ENCODE measurements at regions not wholly inside any gene's neighbourhood (a gene's known extent, or its start where the extent isn't known, plus 50 kb on each side); places are given as distances from the start of the nearest gene placed in this dataset.
"Not testable (repeated sequence)": the region's sequence is repeated elsewhere in the genome, so short reads cannot be mapped to it uniquely, and the experiment has no call there.

DNA sequence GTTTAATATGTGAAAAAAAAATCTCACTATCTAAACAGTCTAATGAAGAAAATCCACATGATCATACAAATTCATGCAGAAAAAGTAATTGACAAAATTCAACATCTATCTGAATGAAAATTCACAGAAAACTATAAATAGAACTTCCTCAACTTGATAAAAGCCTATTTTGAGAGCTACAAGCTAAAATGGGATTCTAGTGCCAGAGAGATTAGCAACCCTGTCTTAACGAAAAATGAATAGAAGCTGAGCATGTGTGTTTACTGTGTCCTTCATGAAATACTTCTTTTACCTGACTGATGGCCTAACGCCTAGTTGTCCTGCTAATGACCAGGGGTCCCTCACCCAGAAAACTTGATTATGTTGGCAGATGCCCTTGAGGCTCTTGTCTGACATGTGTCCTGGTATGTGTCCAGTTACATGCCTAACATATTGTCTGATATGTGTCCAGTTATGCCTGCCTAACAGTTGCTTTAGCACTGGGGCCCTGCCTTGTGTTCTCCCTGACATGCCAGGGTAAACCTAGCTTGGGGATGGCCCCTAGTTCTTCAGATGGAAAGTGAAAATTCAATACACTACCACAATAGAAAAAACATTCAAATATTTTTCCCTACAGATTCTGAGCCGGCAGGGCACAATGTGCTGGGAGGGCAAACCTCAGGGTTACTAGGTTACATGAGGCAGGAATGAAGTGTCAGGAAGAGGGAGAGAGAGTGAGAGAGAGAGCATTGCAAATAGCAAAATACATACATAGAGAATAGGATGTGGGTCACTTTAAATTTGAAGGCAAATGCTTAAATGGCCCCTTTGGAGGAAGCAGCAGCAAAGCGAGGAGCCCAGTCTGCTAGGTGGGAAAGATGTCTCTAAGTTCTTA lies 834.0 kb downstream of the CDH11 start:
- no peaks in the 10 kb centered on the region for H3K27me3 ChIP-seq (ENCODE audit: control insufficient read depth in 1 of 2, insufficient read depth in 2 of 2, low read length in 2 of 2)
- H3K4me3 ChIP-seq (ENCODE audit: low read length in 2 of 2) = no peak overlapping the region
- H3K4me1 ChIP-seq (ENCODE audit: control insufficient read depth, insufficient read depth, low read length) = no peaks in the 10 kb centered on the region
- H3K36me3 ChIP-seq (ENCODE audit: control insufficient read depth in 2 of 2, insufficient read depth in 2 of 2, low read length in 2 of 2) = no peaks in the 10 kb centered on the region
- H3K27ac ChIP-seq (ENCODE audit: low read length) = no peak overlapping the region
- no peaks in the 10 kb centered on the region for H3K9me3 ChIP-seq (ENCODE audit: control insufficient read depth in 2 of 2, low read length in 2 of 2)
- no peak overlapping the region for H3K9ac ChIP-seq (ENCODE audit: low read length in 2 of 2)

DNA sequence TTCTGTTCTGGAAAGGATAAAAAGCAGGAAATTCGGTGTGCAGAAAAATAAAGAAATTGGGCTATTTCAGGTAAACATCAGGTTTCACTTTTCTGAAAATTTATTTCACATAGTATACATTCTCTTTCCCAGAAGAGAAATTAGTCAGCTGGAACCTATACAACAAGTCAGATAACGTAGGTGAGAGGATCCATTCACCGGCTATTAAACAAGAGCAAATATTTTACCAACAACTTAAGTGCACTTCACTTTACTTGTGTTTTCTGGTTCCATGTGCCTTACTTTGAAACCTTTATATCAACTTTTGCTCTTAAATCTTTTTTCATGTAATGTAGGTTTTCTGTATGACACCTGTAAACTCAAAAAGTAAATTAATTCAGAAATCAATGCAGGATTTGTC lies 839.7 kb downstream of the CDH11 start:
- Histone ChIP-seq H3K36me3 (ENCODE audit: control insufficient read depth in 2 of 2, insufficient read depth in 2 of 2, low read length in 2 of 2) (no peaks in the 10 kb centered on the region), H3K27ac (ENCODE audit: low read length) (no peak overlapping the region), H3K9ac (ENCODE audit: low read length in 2 of 2) (no peak overlapping the region), H3K4me3 (ENCODE audit: low read length in 2 of 2) (no peak overlapping the region), H3K9me3 (ENCODE audit: control insufficient read depth in 2 of 2, low read length in 2 of 2) (no peaks in the 10 kb centered on the region), H3K4me1 (ENCODE audit: control insufficient read depth, insufficient read depth, low read length) (no peaks in the 10 kb centered on the region), H3K27me3 (ENCODE audit: control insufficient read depth in 1 of 2, insufficient read depth in 2 of 2, low read length in 2 of 2) (no peaks in the 10 kb centered on the region)

DNA sequence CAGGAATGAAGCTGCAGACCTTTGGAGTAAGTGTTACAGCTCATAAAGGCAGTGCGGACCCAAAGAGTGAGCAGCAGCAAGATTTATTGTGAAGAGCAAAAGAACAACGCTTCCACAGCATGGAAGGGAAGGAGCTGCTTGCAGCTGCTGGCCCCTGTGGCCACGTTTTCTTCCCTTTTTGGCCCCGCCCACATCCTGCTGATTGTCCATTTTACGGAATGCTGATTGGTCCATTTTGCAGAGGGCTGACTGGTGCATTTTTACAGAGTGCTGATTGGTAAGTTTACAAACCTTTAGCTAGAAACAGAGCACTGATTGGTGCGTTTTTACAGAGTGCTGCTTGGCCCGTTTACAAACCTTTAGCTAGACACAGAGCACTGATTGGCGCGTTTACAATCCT lies 841.5 kb downstream of the CDH11 start:
- Histone ChIP-seq H3K4me3 (ENCODE audit: low read length in 2 of 2) (no peak overlapping the region), H3K4me1 (ENCODE audit: control insufficient read depth, insufficient read depth, low read length) (no peaks in the 10 kb centered on the region), H3K27ac (ENCODE audit: low read length) (no peak overlapping the region), H3K36me3 (ENCODE audit: control insufficient read depth in 2 of 2, insufficient read depth in 2 of 2, low read length in 2 of 2) (no peaks in the 10 kb centered on the region), H3K9ac (ENCODE audit: low read length in 2 of 2) (no peak overlapping the region), H3K9me3 (ENCODE audit: control insufficient read depth in 2 of 2, low read length in 2 of 2) (no peaks in the 10 kb centered on the region), H3K27me3 (ENCODE audit: control insufficient read depth in 1 of 2, insufficient read depth in 2 of 2, low read length in 2 of 2) (no peaks in the 10 kb centered on the region)

DNA sequence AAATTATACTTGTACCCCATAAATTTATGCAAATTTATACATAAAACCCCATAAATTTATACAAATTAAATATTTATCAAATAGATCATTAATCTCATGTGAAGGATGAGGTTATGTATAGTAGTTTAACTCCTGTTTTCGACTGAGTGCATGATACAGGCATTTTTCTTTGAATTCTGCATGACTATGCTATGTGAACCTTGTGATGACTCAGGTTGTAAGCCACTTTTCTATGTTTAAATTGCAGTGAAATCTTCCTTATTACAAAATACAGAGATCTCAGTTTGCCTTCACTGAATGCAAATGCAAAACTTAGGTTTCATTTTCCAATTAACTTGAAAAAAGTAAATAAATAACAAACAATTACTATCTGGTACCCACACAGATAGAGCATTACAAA lies 843.7 kb downstream of the CDH11 start:
- no peaks in the 10 kb centered on the region for H3K9me3 ChIP-seq (ENCODE audit: control insufficient read depth in 2 of 2, low read length in 2 of 2)
- H3K4me3 ChIP-seq (ENCODE audit: low read length in 2 of 2) = no peak overlapping the region
- H3K27me3 ChIP-seq (ENCODE audit: control insufficient read depth in 1 of 2, insufficient read depth in 2 of 2, low read length in 2 of 2) = no peaks in the 10 kb centered on the region
- H3K9ac ChIP-seq (ENCODE audit: low read length in 2 of 2) = no peak overlapping the region
- H3K4me1 ChIP-seq (ENCODE audit: control insufficient read depth, insufficient read depth, low read length) = no peaks in the 10 kb centered on the region
- H3K27ac ChIP-seq (ENCODE audit: low read length) = no peak overlapping the region
- no peaks in the 10 kb centered on the region for H3K36me3 ChIP-seq (ENCODE audit: control insufficient read depth in 2 of 2, insufficient read depth in 2 of 2, low read length in 2 of 2)

DNA sequence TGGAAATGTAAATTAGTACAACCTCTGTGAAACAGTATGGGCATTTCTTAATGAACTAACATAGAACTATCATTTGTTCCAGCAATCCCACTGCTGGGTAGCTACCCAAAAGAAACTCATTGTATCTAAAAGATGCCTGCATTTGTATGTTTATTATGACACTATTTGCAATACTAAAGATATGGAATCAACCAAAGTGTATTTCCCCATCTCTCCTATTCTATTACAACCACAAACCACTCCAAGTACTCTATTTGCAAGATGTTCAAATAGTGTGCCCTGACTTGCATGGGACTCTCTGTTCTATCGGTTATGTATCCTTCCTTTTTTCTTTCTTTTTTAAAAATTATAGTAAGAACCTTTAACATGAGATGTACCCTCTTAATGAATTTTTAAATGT lies 845.2 kb downstream of the CDH11 start:
- Histone ChIP-seq H3K4me1 (ENCODE audit: control insufficient read depth, insufficient read depth, low read length) (no peaks in the 10 kb centered on the region), H3K27me3 (ENCODE audit: control insufficient read depth in 1 of 2, insufficient read depth in 2 of 2, low read length in 2 of 2) (no peaks in the 10 kb centered on the region)

DNA sequence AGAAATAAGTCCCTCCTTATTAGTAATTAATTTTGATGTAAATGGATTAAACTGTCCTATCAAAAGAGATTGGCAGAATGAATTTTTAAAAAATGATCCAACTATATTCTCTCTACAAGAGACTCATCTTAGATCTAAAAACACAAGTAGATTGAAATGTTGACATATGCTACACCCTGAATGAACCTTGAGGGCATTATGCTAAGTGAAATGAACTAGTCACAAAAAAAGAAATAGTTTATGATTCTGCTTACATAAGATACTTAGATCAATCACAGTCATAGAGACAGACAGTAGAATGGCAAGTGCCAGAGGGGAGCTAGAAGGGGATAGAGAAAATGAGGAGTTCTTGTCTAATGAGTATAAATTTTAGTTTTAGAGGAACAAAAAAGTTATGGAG lies 849.8 kb downstream of the CDH11 start:
- Histone ChIP-seq H3K9ac (ENCODE audit: low read length in 2 of 2) (no peak overlapping the region), H3K4me1 (ENCODE audit: control insufficient read depth, insufficient read depth, low read length) (no peaks in the 10 kb centered on the region), H3K36me3 (ENCODE audit: control insufficient read depth in 2 of 2, insufficient read depth in 2 of 2, low read length in 2 of 2) (no peaks in the 10 kb centered on the region), H3K27ac (ENCODE audit: low read length) (no peak overlapping the region), H3K9me3 (ENCODE audit: control insufficient read depth in 2 of 2, low read length in 2 of 2) (peaks cover 0 to 3% of the 10 kb centered on the region in 2 donors), H3K4me3 (ENCODE audit: low read length in 2 of 2) (no peak overlapping the region), H3K27me3 (ENCODE audit: control insufficient read depth in 1 of 2, insufficient read depth in 2 of 2, low read length in 2 of 2) (no peaks in the 10 kb centered on the region)

More for the DNA sequence above, 845.2 kb downstream of the CDH11 start:
- Histone ChIP-seq H3K4me3 (ENCODE audit: low read length in 2 of 2) (no peak overlapping the region), H3K36me3 (ENCODE audit: control insufficient read depth in 2 of 2, insufficient read depth in 2 of 2, low read length in 2 of 2) (no peaks in the 10 kb centered on the region), H3K27ac (ENCODE audit: low read length) (no peak overlapping the region), H3K9me3 (ENCODE audit: control insufficient read depth in 2 of 2, low read length in 2 of 2) (no peaks in the 10 kb centered on the region), H3K9ac (ENCODE audit: low read length in 2 of 2) (no peak overlapping the region)

DNA sequence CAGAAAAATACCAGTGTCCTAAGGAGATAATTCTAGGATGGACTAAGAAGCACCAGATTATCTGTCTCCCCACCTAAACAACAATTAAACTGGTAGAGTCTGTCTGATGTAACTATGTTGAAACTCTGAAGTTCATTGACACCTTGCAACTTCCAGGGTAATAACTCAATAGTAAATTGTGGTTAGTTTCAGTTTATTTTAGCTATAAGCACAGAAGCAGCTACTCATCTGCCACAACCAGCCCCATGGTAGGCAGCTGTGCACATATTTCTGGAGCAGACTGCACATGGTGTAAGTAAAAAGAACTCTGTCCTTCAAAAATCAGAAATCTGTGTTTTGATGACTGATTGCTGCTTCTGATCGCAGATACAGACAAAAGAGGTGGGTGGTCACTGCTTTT lies 852.1 kb downstream of the CDH11 start:
- Histone ChIP-seq H3K9me3 (ENCODE audit: control insufficient read depth in 2 of 2, low read length in 2 of 2) (peaks cover 0 to 3% of the 10 kb centered on the region in 2 donors), H3K9ac (ENCODE audit: low read length in 2 of 2) (no peak overlapping the region), H3K27me3 (ENCODE audit: control insufficient read depth in 1 of 2, insufficient read depth in 2 of 2, low read length in 2 of 2) (no peaks in the 10 kb centered on the region), H3K4me1 (ENCODE audit: control insufficient read depth, insufficient read depth, low read length) (no peaks in the 10 kb centered on the region), H3K36me3 (ENCODE audit: control insufficient read depth in 2 of 2, insufficient read depth in 2 of 2, low read length in 2 of 2) (no peaks in the 10 kb centered on the region), H3K27ac (ENCODE audit: low read length) (no peak overlapping the region), H3K4me3 (ENCODE audit: low read length in 2 of 2) (no peak overlapping the region)

DNA sequence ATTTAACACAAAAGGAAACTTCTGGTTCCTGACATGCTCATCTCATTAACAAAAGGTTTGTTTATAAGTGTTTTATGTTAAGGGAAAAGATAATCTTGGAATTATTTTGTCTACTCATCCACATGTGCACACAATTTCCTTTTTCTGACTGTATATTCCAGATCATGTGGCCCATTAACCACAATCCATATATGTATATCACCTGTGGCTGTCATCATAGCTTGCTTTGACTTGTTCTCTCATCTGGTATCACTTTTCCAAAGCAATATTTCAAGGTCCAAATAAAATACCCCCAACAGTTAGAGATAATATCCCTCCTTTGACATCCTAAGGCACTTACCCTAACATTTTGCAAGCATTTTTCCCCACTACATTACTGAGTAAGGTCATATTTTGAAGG lies 856.1 kb downstream of the CDH11 start:
- no peak overlapping the region for H3K27ac ChIP-seq (ENCODE audit: low read length)
- no peak overlapping the region for H3K9ac ChIP-seq (ENCODE audit: low read length in 2 of 2)

DNA sequence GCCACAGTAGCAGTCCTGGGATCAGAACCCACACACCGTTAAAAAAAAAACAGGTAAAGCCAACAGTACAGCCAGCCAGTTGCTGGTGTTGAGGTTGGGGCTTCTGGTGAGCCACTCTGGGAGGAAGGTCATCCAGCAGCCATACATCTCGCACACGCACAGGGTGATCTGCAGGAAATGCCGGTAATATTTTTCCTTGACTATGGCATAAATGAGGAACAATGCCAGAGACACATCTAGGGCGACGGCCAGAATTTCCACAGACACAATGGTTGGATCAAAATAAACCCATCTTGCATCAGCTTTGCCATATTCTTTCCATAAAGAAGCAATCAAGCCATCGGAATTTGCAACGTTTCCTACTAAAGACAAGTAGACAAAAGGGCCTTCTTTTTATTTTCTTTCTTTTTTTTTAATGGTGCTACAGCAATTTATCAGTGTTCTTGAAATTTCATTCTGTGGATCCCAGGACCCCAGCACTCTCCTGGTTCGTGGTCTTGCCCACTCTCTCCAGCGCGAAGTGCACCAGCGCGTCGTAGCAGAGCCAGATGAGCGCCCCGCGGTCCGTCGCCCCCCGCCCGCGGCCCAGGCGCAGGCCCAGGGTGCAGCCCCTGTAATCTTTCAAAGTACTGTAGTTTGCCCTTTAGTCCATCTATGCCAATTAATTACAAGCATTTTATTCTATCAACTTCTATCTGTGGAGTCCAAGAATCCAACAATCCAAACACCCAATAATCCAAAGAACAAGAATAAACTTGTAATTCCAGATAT lies 861.0 kb downstream of the CDH11 start:
- not testable (repeated sequence) for H3K9ac ChIP-seq (ENCODE audit: low read length in 2 of 2); H3K27me3 ChIP-seq (ENCODE audit: control insufficient read depth in 1 of 2, insufficient read depth in 2 of 2, low read length in 2 of 2); H3K4me3 ChIP-seq (ENCODE audit: low read length in 2 of 2); H3K9me3 ChIP-seq (ENCODE audit: control insufficient read depth in 2 of 2, low read length in 2 of 2); H3K27ac ChIP-seq (ENCODE audit: low read length); H3K36me3 ChIP-seq (ENCODE audit: control insufficient read depth in 2 of 2, insufficient read depth in 2 of 2, low read length in 2 of 2); H3K4me1 ChIP-seq (ENCODE audit: control insufficient read depth, insufficient read depth, low read length)

More for the DNA sequence above, 856.1 kb downstream of the CDH11 start:
- no peak overlapping the region for H3K4me3 ChIP-seq (ENCODE audit: low read length in 2 of 2)
- H3K4me1 ChIP-seq (ENCODE audit: control insufficient read depth, insufficient read depth, low read length) = no peaks in the 10 kb centered on the region
- no peaks in the 10 kb centered on the region for H3K27me3 ChIP-seq (ENCODE audit: control insufficient read depth in 1 of 2, insufficient read depth in 2 of 2, low read length in 2 of 2)
- H3K9me3 ChIP-seq (ENCODE audit: control insufficient read depth in 2 of 2, low read length in 2 of 2) = peaks cover 0 to 3% of the 10 kb centered on the region in 2 donors
- no peaks in the 10 kb centered on the region for H3K36me3 ChIP-seq (ENCODE audit: control insufficient read depth in 2 of 2, insufficient read depth in 2 of 2, low read length in 2 of 2)

DNA sequence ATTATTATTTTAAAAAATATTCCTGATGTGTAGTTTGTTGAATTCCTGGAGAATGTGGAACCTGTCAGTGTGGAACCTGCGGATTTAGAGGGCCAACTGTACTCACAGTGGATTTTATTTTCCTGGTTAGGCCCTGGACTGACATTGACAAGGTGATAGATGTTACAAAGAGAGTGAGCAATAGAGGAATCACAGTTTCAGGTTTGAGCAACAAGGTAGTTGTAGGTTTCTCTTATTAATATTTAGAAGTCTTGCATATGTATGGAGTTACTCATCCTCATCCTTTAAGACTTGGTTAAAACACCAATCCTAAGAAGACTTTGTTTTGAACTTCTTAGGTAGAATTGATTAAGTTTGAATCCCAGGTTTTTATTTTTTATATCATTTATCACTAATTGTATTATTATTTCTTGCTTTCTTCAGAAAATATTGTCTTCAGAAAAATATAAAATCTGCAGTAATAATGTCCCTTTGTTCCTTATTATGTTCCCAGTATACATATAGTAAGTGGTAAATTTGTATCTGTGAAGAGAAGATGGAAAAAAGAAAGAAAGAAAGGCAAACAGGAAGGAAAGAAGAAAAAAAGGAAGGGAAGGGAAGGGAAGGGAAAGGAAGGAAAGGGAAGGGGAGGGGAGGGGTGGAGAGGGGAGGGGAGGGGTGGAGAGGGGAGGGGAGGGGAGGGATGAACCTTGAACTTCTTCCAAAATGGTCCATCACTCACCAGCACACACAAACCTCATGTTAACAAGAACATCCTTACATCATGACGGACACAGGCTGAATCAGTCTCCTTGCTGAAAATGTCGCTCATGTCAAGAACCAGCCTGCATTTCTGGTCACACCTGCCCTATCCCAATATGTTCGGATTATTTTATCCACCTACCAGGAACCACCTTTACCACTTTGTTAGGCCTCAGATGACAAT lies 867.2 kb downstream of the CDH11 start:
- Histone ChIP-seq H3K9me3 (ENCODE audit: control insufficient read depth in 2 of 2, low read length in 2 of 2) (no peaks in the 10 kb centered on the region), H3K4me3 (ENCODE audit: low read length in 2 of 2) (no peak overlapping the region), H3K27ac (ENCODE audit: low read length) (no peak overlapping the region), H3K9ac (ENCODE audit: low read length in 2 of 2) (no peak overlapping the region), H3K4me1 (ENCODE audit: control insufficient read depth, insufficient read depth, low read length) (no peaks in the 10 kb centered on the region), H3K36me3 (ENCODE audit: control insufficient read depth in 2 of 2, insufficient read depth in 2 of 2, low read length in 2 of 2) (no peaks in the 10 kb centered on the region), H3K27me3 (ENCODE audit: control insufficient read depth in 1 of 2, insufficient read depth in 2 of 2, low read length in 2 of 2) (no peaks in the 10 kb centered on the region)

All from stomach smooth muscle (tissue), 2 donors.